Umbilical cord (tissue), 1 donor: ENCODE measurements at regions not wholly inside any gene's neighbourhood (a gene's known extent, or its start where the extent isn't known, plus 50 kb on each side); places are given as distances from the start of the nearest gene placed in this dataset.
"Not testable (repeated sequence)": the region's sequence is repeated elsewhere in the genome, so short reads cannot be mapped to it uniquely, and the experiment has no call there.

Experiments used
- DNase-seq: peaks from one replicate; pipeline ENCODE4 v3.0.0-alpha.2; 2015; ENCODE audit warnings: low spot score

DNA sequence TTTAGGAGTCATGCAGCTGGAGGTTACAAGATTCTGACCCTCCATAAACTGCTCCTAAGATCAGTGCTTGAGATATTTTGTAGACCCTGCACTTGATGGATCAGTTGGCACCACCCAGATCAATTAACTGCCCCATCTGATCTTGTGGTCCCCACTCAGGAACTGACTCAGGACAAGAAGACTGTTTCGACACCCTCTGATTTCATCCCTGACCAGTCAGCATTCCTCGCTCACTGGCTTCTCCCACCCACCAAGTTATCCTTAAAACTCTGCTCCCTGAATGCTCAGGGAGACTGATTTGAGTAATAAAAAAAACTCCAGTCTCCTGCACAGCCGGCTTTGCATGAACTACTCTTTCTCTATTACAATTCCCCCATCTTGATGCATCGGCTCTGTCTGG lies 360.2 kb downstream of the GALC start:
- no peak for DNase-seq

DNA sequence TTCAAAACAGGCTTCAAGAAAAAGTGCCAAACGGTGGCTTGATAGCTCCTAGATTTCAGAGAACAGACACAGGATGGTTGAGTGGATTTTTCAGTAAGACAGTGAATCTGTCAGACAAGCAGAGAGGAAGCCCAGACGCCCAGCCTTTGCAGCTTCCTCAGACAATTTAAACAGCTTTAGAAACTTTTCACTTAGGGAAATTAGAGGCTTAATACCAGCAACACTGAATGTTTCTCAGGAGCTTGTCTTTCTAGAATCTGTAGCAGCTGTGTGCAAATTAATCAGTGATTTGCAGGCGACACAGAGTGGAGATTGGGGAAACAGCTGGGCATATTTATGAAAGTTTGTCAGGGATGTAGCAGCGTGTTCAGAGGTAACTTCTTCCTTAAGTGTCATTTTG lies 362.1 kb downstream of the GALC start:
- peak; percentile 65 for DNase-seq

DNA sequence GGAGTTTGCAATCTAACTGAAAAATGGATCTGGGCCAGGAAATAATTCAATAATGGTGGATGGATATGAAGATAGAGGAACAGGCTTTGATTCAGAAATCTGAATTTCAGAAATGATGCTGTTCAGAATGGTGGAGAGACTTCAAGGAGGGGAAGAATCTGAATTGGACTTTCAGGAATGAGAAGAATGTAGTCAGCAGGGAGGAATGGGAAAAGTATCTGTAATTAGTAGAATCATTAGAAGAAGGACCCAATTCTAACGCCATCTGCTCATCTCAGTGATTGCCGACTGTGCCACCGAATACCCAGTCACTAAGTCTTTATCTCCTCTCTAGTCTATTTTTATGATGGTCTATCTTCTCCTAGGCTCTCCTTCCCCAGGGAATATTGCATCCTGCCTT lies 363.2 kb downstream of the GALC start:
- DNase-seq, result no peak

DNA sequence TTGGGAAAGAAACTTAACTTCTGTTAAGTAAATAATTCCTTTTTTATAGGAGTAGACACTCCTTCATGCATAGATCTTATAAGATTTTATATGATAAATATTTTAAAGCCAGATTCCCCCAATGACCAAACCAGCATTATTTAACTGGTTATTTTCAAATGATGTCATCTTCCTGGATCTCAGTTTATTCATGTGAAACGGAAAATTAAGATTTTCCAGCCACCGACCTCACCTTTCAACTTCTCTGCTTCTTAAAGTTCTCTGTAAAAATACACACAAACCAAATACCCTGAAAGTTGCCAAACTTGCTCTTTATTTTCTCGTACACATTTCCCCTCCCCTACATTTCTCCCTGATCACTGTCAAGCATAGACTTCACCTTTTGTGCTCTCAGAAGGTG lies 364.2 kb downstream of the GALC start:
- DNase-seq, result no peak

DNA sequence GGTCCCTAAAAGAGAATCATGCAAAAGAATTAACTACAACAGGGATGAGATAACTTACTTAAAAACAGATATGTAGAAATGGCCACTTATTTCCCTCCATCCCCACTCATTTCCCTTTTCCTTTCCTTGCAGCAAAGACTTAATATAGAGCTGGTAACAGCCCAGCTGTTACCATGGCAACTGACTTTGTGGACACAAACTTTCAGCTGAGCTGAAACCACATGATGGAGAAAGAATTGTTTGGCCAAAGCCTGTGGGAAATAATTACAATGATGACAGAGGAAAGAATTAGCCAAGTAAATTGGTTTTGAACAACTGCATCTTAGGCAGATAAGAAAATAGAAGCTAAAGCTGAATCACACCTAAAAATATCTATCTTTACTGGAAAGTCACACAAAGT lies 364.9 kb downstream of the GALC start:
- DNase-seq, result peak; percentile 85

DNA sequence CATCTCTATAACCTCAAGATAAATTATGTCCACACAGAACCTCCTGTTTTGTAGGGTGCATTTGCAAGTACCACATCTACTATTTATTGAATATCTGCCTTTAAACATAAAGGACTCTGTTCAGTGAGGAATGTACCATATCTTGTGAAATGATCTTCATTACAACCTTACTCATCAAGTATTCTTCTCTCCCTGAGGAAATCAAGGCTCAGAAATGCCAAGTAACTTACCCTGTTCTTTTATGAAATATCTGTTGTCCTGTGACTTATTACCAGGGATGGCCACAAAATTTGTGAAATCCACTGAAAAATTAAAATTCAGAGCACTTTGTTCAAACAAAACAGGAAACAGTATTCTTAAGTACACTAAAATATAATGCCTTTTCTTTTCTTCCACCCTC lies 366.7 kb downstream of the GALC start:
- DNase-seq, result no peak

DNA sequence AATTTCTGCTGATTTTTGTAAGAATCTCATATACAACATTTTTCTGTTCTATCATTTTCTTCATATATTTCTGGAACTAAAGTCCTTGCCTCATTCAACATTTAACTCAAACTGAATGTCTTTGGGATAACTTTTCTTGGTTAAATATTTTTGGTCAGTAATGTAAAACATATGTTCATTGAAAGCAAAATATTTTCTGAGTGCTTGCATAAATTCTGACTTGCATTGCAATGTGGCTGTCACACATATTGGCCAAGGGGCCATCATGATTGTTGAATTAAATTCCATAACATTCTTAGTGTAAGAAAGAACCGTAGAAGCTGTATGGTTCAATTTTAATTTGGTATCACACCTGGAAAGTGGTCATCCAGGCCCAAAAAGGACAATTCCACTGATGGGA lies 369.4 kb downstream of the GALC start:
- no peak for DNase-seq

DNA sequence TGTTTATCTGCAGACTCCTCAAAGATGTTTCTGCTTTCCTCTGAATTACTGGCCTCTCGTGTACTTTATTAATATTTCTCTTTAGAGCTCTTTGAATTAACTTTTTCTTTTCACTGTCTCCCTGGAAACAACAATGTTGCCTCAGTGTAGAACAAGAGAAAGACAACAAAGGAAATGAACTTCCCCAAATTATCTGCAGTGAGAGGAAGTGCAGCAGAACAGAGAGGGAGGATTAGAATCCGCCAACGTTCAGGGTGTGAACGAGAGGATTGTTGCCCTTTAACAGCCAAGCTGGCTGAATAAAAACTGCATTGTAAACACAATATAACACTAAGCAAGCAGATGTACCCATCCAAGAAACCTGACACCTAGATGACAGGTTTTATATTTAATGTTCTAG lies 375.9 kb downstream of the GALC start:
- no peak for DNase-seq

DNA sequence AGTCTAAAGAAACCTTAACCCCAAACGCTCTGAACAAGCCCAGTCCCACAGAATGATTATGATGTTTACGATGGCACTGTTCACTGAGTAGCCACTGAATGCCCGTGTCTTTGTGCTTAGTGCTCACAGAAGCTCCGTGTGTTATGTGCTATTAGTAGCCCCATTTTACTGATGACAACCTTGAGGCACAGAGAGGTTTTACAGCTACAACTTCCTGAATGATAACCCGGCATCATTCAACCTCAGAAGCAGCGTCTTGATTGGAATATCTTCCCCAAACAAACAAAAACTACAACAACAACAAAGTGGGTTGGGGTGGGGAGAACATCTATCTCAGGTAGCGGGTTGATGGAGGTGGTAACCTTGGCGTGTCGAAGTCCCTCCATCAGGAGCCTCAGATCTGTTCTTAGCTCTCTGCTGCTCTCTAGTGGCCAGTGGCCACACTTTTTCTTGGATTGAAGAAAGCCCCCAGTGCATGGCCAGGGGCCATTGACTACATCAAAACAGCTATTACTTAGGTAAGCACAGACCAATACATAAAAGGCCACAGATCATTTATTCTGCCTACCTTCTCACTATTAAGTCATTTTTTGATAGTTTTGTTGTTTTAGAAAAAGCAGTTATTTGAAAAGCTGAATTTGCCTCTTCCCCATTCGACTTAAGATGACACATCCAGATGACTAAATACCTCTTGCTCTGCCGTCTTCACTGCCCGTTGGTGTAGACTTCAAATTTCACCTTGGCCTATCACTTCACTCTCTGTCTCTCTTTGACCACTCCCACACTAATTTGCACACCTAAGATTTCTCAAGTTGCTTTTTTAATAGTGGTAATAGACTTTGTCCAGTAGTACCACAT lies 376.9 kb downstream of the GALC start:
- DNase-seq, result peak; percentile 61

DNA sequence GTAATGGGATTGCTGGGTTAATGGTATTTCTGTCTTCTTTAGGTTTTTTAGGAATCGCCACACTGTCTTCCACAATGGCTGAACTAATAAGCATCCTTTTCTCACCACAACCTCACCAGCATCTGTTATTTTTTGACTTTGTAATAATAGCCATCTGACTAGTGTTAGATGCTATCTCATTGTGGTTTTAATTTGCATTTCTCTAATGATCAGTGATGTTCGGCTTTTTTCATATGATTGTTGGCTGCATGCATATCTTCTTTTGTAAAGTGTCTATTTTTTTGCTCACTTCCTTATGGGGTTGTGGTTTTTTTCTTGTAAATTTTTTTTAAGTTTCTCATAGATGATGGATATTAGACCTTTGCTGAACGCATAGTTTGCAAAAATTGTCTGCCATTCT lies 377.9 kb downstream of the GALC start:
- DNase-seq, result no peak

DNA sequence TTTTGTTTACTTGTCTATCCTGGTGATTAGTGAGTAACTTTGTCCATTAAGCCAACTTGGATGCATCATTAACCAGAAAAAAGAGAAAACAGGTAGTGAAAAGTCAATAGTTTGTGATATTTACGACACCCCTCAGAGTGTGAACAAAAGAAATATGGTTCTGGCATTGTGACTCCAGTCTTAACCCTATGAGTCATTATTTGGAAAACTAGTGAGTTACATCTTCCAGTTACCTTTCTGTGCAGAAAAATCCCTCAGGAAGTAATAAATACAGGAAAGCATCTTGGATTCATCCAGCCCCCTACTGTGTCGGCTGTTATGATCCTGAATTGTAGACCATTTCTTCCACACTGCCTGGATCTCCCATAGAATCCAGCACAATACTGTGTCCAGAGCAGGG lies 379.1 kb downstream of the GALC start:
- no peak for DNase-seq

DNA sequence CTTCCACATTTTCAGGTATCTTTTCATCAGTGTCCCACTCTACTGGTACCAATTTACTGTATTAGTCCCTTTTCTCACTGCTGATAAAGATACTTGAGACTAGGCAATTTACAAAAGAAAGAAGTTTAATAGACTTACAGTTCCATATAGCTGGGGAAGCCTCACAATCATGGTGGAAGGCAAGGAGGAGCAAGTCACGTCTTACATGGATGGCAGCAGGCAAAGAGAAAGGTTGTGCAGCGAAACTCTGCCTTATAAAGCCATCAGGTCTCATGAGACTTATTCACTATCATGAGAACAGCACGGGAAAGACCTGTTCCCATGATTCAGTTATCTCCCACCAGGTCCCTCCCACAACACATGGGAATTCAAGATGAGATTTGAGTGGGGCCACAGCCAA lies 385.9 kb downstream of the GALC start:
- not testable (repeated sequence) for DNase-seq

DNA sequence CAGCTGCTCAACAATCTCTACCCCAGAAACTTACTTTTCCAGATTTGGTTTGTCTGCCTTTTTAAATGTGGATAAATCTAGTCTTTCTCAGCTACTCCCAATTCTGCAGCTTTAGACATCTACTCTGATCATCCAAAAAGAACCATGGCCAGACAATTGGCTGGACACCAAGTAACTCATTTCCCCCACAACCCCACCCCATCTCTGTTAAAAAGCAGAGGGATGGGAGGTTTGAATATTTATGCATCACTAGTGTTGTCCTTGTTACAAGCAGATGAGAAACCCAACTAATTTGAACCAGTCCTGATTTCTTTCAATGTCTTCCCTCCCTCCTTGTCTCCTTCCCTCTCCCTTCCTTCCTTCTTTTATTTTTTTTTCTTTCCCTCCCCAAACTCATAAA lies 391.9 kb downstream of the GALC start:
- DNase-seq, result no peak

DNA sequence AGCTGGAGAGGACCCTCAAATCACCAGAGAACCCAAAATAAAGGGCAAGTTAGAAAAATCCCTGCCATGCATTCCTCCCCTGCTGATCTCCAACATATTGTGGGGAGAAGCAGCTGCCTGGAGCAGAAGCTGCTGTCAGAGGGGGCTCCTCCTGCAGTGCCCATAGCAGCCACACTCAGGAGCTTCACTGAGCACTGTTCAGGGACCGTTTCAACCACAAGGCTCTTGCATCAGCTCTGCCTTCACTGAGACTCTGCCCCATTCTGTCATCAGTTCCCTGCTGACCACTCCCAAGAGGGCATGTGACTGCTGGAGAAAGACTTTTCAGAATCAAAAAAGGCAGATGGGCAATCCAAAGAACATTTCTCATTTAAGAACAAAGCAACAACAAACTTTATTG lies 392.7 kb downstream of the GALC start:
- no peak for DNase-seq

DNA sequence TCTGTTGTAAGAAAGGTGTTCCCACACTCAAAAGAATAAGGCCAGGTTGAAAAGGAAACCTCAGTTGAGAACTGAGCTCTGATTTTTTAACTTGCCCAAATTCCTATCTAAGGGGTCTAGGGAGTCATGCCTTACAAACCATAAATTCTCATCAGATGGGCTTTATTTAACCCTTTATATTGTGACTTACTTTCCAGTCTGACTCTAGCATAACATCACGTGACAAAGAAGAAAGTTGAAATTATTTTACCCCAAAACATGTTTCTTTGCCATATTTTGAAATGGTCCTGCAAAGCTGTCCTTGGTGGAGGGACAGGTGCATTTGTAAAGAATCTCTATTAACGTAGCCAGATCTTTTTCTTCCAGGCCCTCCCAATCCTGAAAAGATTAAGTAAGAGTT lies 411.7 kb downstream of the GALC start:
- DNase-seq, result no peak

DNA sequence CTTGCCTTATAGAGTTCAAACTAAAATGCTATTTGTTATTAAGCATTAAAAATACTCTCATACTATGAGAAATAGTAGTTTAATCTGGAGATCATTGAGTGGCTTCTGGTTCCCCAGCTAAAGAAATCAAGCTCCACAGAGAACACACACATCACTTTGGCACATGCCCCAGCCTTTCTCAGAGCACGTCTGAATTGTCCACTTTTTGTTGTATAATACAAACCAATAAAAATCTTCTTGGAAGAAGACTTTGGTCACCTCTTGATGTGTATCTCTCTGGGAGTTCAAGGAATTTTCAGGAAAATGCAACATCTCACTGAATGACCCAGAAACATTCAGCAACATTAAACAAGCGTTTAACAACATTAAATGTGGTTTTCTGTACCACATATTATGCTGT lies 413.9 kb downstream of the GALC start:
- no peak for DNase-seq

DNA sequence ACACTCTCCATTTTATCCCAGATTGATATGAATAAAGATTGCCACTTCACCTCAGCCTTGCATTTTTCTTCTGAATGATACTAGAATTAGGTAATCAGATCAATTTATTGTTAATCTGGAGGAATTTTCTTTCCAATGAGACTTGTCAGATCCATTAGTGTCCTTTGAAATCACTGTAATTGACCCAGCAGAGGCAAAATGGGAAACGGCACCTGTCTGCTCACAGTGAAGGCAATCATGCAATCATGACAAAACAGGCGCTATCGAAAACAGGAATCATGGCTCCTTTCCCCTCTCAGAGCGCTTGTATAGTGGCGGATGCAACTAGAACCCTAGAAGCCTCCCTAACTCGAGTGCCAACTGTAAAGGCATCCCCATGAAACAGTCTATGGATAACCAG lies 417.6 kb downstream of the GALC start:
- no peak for DNase-seq

DNA sequence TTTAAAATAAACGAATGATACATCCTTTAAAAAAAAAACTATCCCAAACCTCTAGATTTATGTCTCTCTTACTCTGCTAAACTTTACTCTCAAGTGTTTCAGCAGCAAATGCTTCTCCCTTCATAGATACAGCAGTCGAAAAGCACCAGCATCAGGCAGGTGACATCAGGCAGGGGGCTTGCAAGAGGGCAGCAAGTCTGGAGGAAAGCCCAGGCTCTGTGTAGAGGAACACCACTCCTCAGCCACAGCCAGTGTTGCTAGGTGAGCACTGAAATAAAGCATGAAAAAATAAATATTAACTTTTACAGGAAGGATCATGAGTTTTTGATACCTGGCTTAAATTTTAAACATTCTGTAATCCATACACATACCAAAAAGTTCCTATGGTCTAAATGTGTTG lies 419.4 kb downstream of the GALC start:
- no peak for DNase-seq

DNA sequence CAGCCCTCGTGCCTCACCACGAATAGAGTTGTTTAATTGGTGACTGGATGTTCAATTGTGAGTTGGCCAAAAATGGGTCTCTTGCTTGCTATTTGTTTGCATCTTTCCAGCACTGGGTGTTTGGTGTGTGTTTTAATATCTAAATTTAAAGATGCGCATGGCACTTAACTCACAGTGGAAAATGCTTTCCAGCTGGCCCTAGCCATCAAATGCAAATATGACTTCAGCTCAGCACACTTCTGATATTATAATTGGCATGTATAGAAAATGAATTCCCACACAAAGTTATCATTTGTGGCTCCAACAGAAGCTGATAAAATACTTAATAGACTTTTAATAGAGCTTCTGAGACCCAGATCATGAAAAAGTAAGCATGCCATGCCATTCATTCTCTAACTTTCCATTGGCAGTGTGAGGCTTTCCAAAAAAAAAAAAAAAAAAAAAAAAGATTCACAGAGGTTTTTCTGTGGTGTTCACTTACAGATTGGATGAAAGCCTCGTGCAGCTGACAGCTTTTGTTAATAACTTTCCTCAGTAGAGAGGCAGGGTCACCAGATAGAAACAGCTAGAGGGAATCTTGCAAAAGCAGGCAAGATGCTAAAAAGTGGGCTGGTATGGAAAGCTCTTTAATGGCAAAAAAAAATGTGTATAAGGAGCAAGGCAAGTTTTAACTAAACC lies 425.2 kb downstream of the GALC start:
- peak; percentile 43 for DNase-seq

DNA sequence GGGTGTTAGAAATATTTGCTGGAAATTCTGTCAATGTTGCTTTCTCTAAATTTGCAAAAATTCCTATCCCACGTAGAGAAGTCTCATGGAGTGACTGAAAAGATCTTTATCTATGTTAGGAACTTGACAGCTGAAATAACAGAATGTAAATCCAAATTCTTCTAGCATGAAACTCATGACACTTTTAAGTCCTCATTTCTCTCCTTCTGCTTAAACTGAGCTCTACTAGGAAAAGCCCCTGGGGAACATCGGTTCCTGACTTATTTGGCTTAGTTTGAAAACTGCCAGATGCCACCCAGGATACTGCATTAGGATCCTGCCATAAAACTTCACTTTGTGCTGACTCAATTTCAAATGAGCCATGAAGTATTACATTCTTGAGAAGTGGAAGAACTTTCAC lies 426.0 kb downstream of the GALC start:
- DNase-seq, result peak; percentile 94

DNA sequence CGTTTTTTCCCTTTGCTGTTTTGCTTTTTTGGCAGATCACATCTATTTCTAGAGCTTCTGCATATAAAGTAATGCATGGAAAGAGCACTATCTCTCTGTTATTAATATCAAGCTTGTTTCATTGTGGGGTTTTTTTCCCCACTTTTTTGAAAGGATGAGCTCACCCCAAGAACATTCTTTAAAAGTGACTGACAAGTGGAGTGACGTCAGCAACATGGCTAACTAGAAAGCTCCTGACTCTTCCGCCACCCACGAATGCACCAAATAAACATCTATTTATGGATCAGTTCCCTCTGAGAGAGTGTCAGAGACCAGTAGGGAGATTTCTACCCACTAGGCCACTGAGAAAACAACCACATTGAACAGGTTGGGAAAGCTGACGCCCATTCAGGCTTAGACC lies 445.4 kb downstream of the GALC start:
- no peak for DNase-seq

DNA sequence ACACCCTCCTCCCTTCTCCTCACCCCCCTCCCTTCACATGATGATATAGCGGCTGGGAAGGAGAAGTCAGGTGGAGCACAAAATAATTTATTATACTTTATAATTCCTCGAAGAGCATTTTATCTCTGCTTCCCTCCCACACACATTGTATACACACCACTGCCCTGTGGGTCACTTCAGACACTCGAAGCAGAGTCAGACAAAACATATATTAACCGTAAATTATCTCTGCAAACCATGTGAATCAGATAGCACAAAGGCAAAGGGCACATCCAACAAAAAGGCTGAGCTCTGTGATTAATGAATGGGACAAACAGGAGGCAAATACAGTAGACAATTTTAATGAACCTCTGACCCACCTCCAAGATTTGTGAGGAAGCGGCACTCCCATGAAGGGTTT lies 450.7 kb downstream of the GALC start:
- no peak for DNase-seq

DNA sequence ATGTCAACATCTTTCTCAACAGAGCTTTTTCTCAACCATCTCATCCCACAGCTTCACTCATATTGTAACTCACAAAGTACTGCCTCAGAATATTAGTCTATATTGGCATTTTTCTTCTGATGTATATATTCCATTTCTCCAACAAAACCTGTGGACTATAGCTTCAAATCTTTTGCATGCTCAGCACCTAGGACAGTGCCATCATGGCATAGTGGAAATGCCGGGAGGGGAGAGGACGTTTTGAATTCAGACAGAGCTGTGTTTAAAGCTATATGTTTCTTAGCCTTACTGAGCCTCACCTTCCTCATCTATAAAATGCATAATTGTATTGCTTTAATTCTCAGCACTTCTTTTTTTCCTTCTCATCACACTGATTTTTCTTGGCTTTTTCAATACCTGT lies 452.6 kb downstream of the GALC start:
- DNase-seq, result no peak

DNA sequence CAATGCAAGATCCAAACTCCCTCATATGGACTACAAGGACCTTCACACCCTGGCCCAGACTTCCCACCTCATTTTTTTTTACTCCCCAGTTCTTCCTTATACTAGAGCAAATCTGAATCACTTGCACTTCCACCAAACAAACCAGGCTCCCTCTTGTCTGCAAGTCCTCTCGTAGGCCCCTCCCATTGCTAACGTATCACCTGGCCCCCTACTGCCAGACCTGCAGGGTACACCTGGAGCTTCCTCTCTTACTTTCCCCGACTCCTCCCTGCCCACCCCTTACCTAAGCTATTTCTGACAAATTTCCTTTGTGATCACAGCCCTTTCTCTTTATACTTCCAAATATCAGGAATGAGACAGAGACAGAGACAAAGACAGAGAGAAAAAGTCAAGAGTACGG lies 463.9 kb downstream of the GALC start:
- DNase-seq, result no peak
